HepG2 (cell line): ENCODE measurements at regions not wholly inside any gene's neighbourhood (a gene's known extent, or its start where the extent isn't known, plus 50 kb on each side); places are given as distances from the start of the nearest gene placed in this dataset.

ENCODE experiments used
- ATAC-seq: fragments of 200-7000 bp; cut with Tn5 transposase; 3 replicates; pipeline ENCODE4 v1.9.1; 2020; ENCODE audit warnings: mild to moderate bottlenecking, moderate library complexity
- BruUV-seq: library from RNA; stranded (reverse); fragments of 400-500 nt; replicated peaks from 2 replicates; lab custom pipeline; 2021; lab: Mats Ljungman, UMichigan
- CTCF ChIA-PET: fragments of 300-600 bp; formaldehyde crosslinking; extraction: SDS; loops from one replicate; lab custom pipeline; 2021; ENCODE audit warnings: low total read pairs, inconsistent platforms, low intra/inter-chr PET ratio; lab: Yijun Ruan, JAX
- POLR2A ChIA-PET: fragments of 350-600 bp; sonication (Branson Sonifier 250); formaldehyde crosslinking; loops from one replicate; lab custom pipeline; 2020; ENCODE audit warnings: antibody characterized with exemption, inconsistent platforms; lab: Yijun Ruan, JAX
- DNase-seq: peaks from one replicate; pipeline ENCODE4 v3.0.0-alpha.2; 2015; ENCODE audit warnings: low spot score
- FAIRE-seq: peaks from 3 replicates; lab custom pipeline; 2011; peaks lifted over from hg19 to GRCh38; lab: Jason Lieb, UNC
- H2AFZ ChIP-seq: one replicate; pipeline ENCODE4 v1.6.1; 2011; ENCODE audit warnings: low read length, inconsistent platforms
- H3K27ac ChIP-seq: fragments of 300-600 bp; 3 replicates; pipeline ENCODE4 v1.8.0; 2011; ENCODE audit warnings: mixed run types, mild to moderate bottlenecking, mixed read lengths, low read length, inconsistent platforms; ENCODE audit not compliant: insufficient read depth; ENCODE audit errors: extremely low read length
- H3K27me3 ChIP-seq, 2 experiments: fragments of 200-600 bp in 1 of 2; 2 replicates in 1 of 2; 3 replicates in 1 of 2; pipeline versions ENCODE4 v1.6.0 to v1.8.0; 2011; ENCODE audit warnings: low read length in 2 of 2, mild to moderate bottlenecking in 2 of 2, moderate library complexity in 2 of 2, inconsistent platforms in 1 of 2; ENCODE audit not compliant: insufficient read depth in 2 of 2, control insufficient read depth in 1 of 2
- H3K36me3 ChIP-seq, 2 experiments: fragments of 200-600 bp in 1 of 2; replicated peaks in 1 of 2; 2 replicates in 1 of 2; 3 replicates in 1 of 2; pipeline versions ENCODE4 v1.5.1 to v1.8.0; 2011; ENCODE audit warnings: low read length in 2 of 2, inconsistent platforms in 1 of 2; ENCODE audit not compliant: insufficient read depth in 2 of 2, control insufficient read depth in 1 of 2
- H3K4me1 ChIP-seq: 2 replicates; pipeline ENCODE4 v1.5.1; 2012; ENCODE audit warnings: low read length, inconsistent platforms; ENCODE audit not compliant: insufficient read depth
- H3K4me2 ChIP-seq: 2 replicates; pipeline ENCODE4 v1.6.0; 2011; ENCODE audit warnings: low read depth, low read length, inconsistent platforms
- H3K4me3 ChIP-seq, 3 experiments: fragments of 200-600 bp in 1 of 3; sonication (generic), shearing (Covaris generic) in 1 of 3; replicated peaks in 1 of 3; 2 replicates each; pipeline ENCODE4 v1.5.1; 2011 to 2016; ENCODE audit warnings: low read length in 3 of 3, inconsistent platforms in 2 of 3, low read depth in 2 of 3, mild to moderate bottlenecking in 2 of 3, control low read depth in 1 of 3, mixed read lengths in 1 of 3; ENCODE audit not compliant: insufficient read depth in 1 of 3
- H3K79me2 ChIP-seq: one replicate; pipeline ENCODE4 v1.6.1; 2011; ENCODE audit warnings: low read length, inconsistent platforms; ENCODE audit not compliant: insufficient read depth
- H3K9ac ChIP-seq: 2 replicates; pipeline ENCODE4 v1.6.0; 2011; ENCODE audit warnings: mild to moderate bottlenecking, low read depth, low read length, inconsistent platforms; ENCODE audit not compliant: insufficient read depth
- H3K9me3 ChIP-seq: 2 replicates; pipeline ENCODE4 v1.5.1; 2012; ENCODE audit warnings: mild to moderate bottlenecking, low read length
- H4K20me1 ChIP-seq: 2 replicates; pipeline ENCODE4 v1.6.0; 2011; ENCODE audit warnings: inconsistent platforms, mild to moderate bottlenecking, low read length, moderate library complexity; ENCODE audit not compliant: insufficient read depth
- DZIP1 ChIP-seq: sonication (generic); formaldehyde crosslinking; IDR thresholded peaks from 2 replicates; pipeline ENCODE4 v1.5.0; 2020; ENCODE audit warnings: mild to moderate bottlenecking, missing genetic modification reagents
- EZH2 ChIP-seq: conservative IDR thresholded peaks from 2 replicates; pipeline ENCODE4 v1.6.1; 2012; ENCODE audit warnings: mild to moderate bottlenecking, low read depth, low read length, moderate library complexity
- FLYWCH1 ChIP-seq: sonication (generic); formaldehyde crosslinking; IDR thresholded peaks from 2 replicates; pipeline ENCODE4 v1.8.1; 2023; ENCODE audit warnings: mild to moderate bottlenecking, missing genetic modification reagents
- NR1H2 ChIP-seq: sonication (generic); formaldehyde crosslinking; IDR thresholded peaks from 2 replicates; pipeline ENCODE4 v1.8.1; 2022; ENCODE audit warnings: low read depth, missing genetic modification reagents, borderline replicate concordance
- REL ChIP-seq: sonication (generic); formaldehyde crosslinking; conservative IDR thresholded peaks from 2 replicates; pipeline ENCODE4 v1.8.0; 2022; ENCODE audit warnings: mild to moderate bottlenecking, missing genetic modification reagents, moderate library complexity
- RERE ChIP-seq: IDR thresholded peaks from 2 replicates; pipeline ENCODE4 v1.6.1; 2016; ENCODE audit warnings: low read depth, missing genetic modification reagents, missing compliant biosample characterization
- ZFP36L1 ChIP-seq: sonication (generic); formaldehyde crosslinking; IDR thresholded peaks from 2 replicates; pipeline ENCODE4 v1.8.0; 2022; ENCODE audit warnings: mild to moderate bottlenecking, missing genetic modification reagents, moderate library complexity
- ZNF367 ChIP-seq: sonication (generic); formaldehyde crosslinking; IDR thresholded peaks from 2 replicates; pipeline ENCODE4 v1.4.0; 2020; ENCODE audit warnings: missing genetic modification reagents, borderline replicate concordance
- ZNF44 ChIP-seq: sonication (generic); formaldehyde crosslinking; IDR thresholded peaks from 2 replicates; pipeline ENCODE4 v1.5.1; 2020; ENCODE audit warnings: mild to moderate bottlenecking, missing genetic modification reagents
- ZSCAN29 ChIP-seq: sonication (generic); formaldehyde crosslinking; conservative IDR thresholded peaks from 2 replicates; pipeline ENCODE4 v1.4.0; 2020; ENCODE audit warnings: mild to moderate bottlenecking, missing genetic modification reagents
- WGBS: methylation state at CpG from one replicate; pipeline ENCODE4 v1.1.6; 2017; ENCODE audit warnings: low lambda C conversion rate; 5-methylcytosine and 5-hydroxymethylcytosine counted together
- in situ Hi-C: cut with HindIII; loops from 2 replicates; pipeline ENCODE4 v1.10.0; 2017; ENCODE audit warnings: low pct_unique_long_range_greater_than_20kb; ENCODE audit not compliant: extremely low pct_ligation_motif_present
- intact Hi-C: fragments of 100-400 bp; cut with micrococcal nuclease; formaldehyde crosslinking; loops from one replicate; pipeline ENCODE4 v1.10.0; 2022; ENCODE audit not compliant: unreplicated experiment

- TF ChIP-seq RERE (no peak), REL (CRISPR knock-in tag) (no peak), ZFP36L1 (CRISPR knock-in tag) (no peak), FLYWCH1 (CRISPR knock-in tag) (no peak), NR1H2 (CRISPR knock-in tag) (no peak)
- TF ChIP-seq, all 625 proteins: peak for 0
Measured at GRCh38 chr18:37694516-37694915, 128.9 kb upstream of the CELF4 start (continued).

GRCh38 chr18:37691162-37691561, 125.6 kb upstream of the CELF4 start:
- Histone ChIP-seq H3K9ac (no peak overlapping the region), H4K20me1 (no peaks in the 10 kb centered on the region), H3K79me2 (no peaks in the 10 kb centered on the region), H2AFZ (no peak overlapping the region), H3K4me2 (no peak overlapping the region), H3K36me3 (no peaks in the 10 kb centered on the region), H3K4me3 (no peak overlapping the region), H3K4me1 (no peaks in the 10 kb centered on the region), H3K27ac (no peak overlapping the region), H3K27me3 (peaks cover 0 to 4% of the 10 kb centered on the region in 2 experiments; a peak in 1 of 5 replicates), H3K9me3 (no peaks in the 10 kb centered on the region)
- in situ Hi-C loops (no loop called here), intact Hi-C loops (no loop called here)
- 0% methylated on average over 1 of the region's 1 CpG for WGBS
- BruUV-seq = no TSS peak
- ChIA-PET POLR2A (no interaction called here), CTCF (no interaction called here)
- ATAC-seq (no peak), DNase-seq (no peak), FAIRE-seq (no peak)
- no peak for TF ChIP-seq ZSCAN29 (CRISPR knock-in tag)
- no peak for TF ChIP-seq ZNF44 (CRISPR knock-in tag)
- no peak for TF ChIP-seq ZNF367
- no peak for TF ChIP-seq EZH2
- no peak for TF ChIP-seq DZIP1 (CRISPR knock-in tag)
